HCT116 (cell line): ENCODE measurements at regions not wholly inside any gene's neighbourhood (a gene's known extent, or its start where the extent isn't known, plus 50 kb on each side); places are given as distances from the start of the nearest gene placed in this dataset.

Source experiments
- ATAC-seq: fragments of 200-7000 bp; cut with Tn5 transposase; 2 replicates; pipeline ENCODE4 v1.9.1; 2020; ENCODE audit warnings: mild to moderate bottlenecking, moderate library complexity
- BruUV-seq: library from RNA; stranded (reverse); fragments of 400-500 nt; replicated peaks from 2 replicates; lab custom pipeline; 2021; lab: Mats Ljungman, UMichigan
- CTCF ChIA-PET: fragments of 300-600 bp; sonication (Branson Sonifier 250); formaldehyde crosslinking; loops from one replicate; lab custom pipeline; 2021; ENCODE audit warnings: antibody characterized with exemption; lab: Charles Lee
- POLR2A ChIA-PET: fragments of 300-600, 350-600 bp; sonication (Branson Sonifier 250); formaldehyde crosslinking; loops from one replicate; lab custom pipeline; 2021; ENCODE audit warnings: antibody characterized with exemption; lab: Charles Lee
- RAD21 ChIA-PET, 2 experiments: fragments of 300-600 bp; sonication (Branson Sonifier 250); formaldehyde crosslinking; loops; one replicate each; lab custom pipeline; 2023; ENCODE audit warnings: low total read pairs in 2 of 2; ENCODE audit not compliant: uncharacterized antibody in 2 of 2, unreplicated experiment in 2 of 2, low non-redundant PET in 1 of 2; lab: Charles Lee
- DNase-seq: peaks from one replicate; pipeline ENCODE4 v3.0.0-alpha.2; 2010; ENCODE audit warnings: low read depth, low spot score
- H2AFZ ChIP-seq: fragments of 200-600 bp; shearing (Covaris generic), sonication (generic); 2 replicates; pipeline ENCODE4 v1.6.1; 2017; ENCODE audit warnings: low read depth, mixed run types, mixed read lengths, antibody characterized with exemption, low read length; ENCODE audit not compliant: poor library complexity, severe bottlenecking
- H3K27ac ChIP-seq: 2 replicates; pipeline ENCODE4 v1.5.1; 2012; ENCODE audit warnings: low read depth, low read length
- H3K27me3 ChIP-seq: fragments of 200-600 bp; sonication (generic); 2 replicates; pipeline ENCODE4 v1.6.1; 2016; ENCODE audit warnings: mixed run types, low read length, mixed read lengths; ENCODE audit not compliant: insufficient read depth
- H3K36me3 ChIP-seq, 2 experiments: fragments of 200-500 bp in 1 of 2; fragments of 200-600 bp in 1 of 2; sonication (Bioruptor generic) in 1 of 2; sonication (generic) in 1 of 2; 2 replicates each; pipeline versions ENCODE4 v1.5.1 to v1.6.1; 2014 to 2016; ENCODE audit warnings: low read length in 2 of 2, inconsistent platforms in 1 of 2, mixed read lengths in 1 of 2, mixed run types in 1 of 2; ENCODE audit not compliant: insufficient read depth in 2 of 2, control insufficient read depth in 1 of 2
- H3K4me1 ChIP-seq, 2 experiments: fragments of 200-600 bp in 1 of 2; sonication (generic) in 1 of 2; 2 replicates each; pipeline versions ENCODE4 v1.5.1 to v1.6.1; 2012 to 2017; ENCODE audit warnings: low read length in 2 of 2, inconsistent platforms in 1 of 2, mild to moderate bottlenecking in 1 of 2, mixed read lengths in 1 of 2, mixed run types in 1 of 2, moderate library complexity in 1 of 2; ENCODE audit not compliant: insufficient read depth in 2 of 2, control insufficient read depth in 1 of 2
- H3K4me2 ChIP-seq: fragments of 200-600 bp; sonication (generic); 2 replicates; pipeline ENCODE4 v1.6.1; 2017; ENCODE audit warnings: mixed run types, low read length, mixed read lengths
- H3K4me3 ChIP-seq, 2 experiments: fragments of 200-600 bp in 1 of 2; sonication (generic) in 1 of 2; replicated peaks in 1 of 2; 2 replicates each; pipeline ENCODE4 v1.5.1; 2011 to 2016; ENCODE audit warnings: low read length in 2 of 2, control low read depth in 1 of 2, low read depth in 1 of 2, mild to moderate bottlenecking in 1 of 2, mixed read lengths in 1 of 2, mixed run types in 1 of 2
- H3K79me2 ChIP-seq: fragments of 200-600 bp; sonication (generic); 2 replicates; pipeline ENCODE4 v1.6.1; 2017; ENCODE audit warnings: mild to moderate bottlenecking, mixed run types, low read length, moderate library complexity, mixed read lengths; ENCODE audit not compliant: insufficient read depth
- H3K9ac ChIP-seq: fragments of 200-600 bp; sonication (generic); 2 replicates; pipeline ENCODE4 v1.6.1; 2016; ENCODE audit warnings: low read length, mixed read lengths
- H3K9me2 ChIP-seq: fragments of 200-600 bp; sonication (generic), shearing (Covaris generic); 2 replicates; pipeline ENCODE4 v1.6.1; 2017; ENCODE audit warnings: mixed run types, mild to moderate bottlenecking, moderate library complexity; ENCODE audit not compliant: insufficient read depth
- H3K9me3 ChIP-seq, 2 experiments: fragments of 200-500 bp in 1 of 2; fragments of 200-600 bp in 1 of 2; sonication (Bioruptor generic) in 1 of 2; sonication (generic) in 1 of 2; 2 replicates each; pipeline ENCODE4 v1.6.1; 2014 to 2017; ENCODE audit warnings: low read length in 2 of 2, mixed read lengths in 2 of 2, inconsistent platforms in 1 of 2, low read depth in 1 of 2, mild to moderate bottlenecking in 1 of 2, mixed run types in 1 of 2, moderate library complexity in 1 of 2; ENCODE audit not compliant: control insufficient read depth in 1 of 2, insufficient read depth in 1 of 2
- H4K20me1 ChIP-seq: fragments of 200-600 bp; sonication (generic), shearing (Covaris generic); 2 replicates; pipeline ENCODE4 v1.6.1; 2017; ENCODE audit warnings: mixed run types, mild to moderate bottlenecking, moderate library complexity; ENCODE audit not compliant: insufficient read depth
- ATF3 ChIP-seq: IDR thresholded peaks from 2 replicates; pipeline ENCODE4 v1.6.1; 2012
- CEBPB ChIP-seq: IDR thresholded peaks from 2 replicates; pipeline ENCODE4 v1.6.1; 2012; ENCODE audit warnings: low read depth
- CTCF ChIP-seq, 3 experiments: fragments of 200-600 bp in 1 of 3; sonication (generic) in 1 of 3; IDR thresholded peaks in 2 of 3; conservative IDR thresholded peaks in 1 of 3; 2 replicates each; pipeline ENCODE4 v1.5.1; 2012 to 2017; ENCODE audit warnings: low read depth in 2 of 3, low read length in 2 of 3, antibody characterized with exemption in 1 of 3, borderline replicate concordance in 1 of 3, control low read depth in 1 of 3, mild to moderate bottlenecking in 1 of 3, mixed read lengths in 1 of 3, mixed run types in 1 of 3, moderate library complexity in 1 of 3; ENCODE audit not compliant: insufficient read depth in 1 of 3
- EGR1 ChIP-seq: IDR thresholded peaks from 2 replicates; pipeline ENCODE4 v1.6.1; 2012; ENCODE audit warnings: low read depth
- EZH2 ChIP-seq: fragments of 200-600 bp; sonication (generic); IDR thresholded peaks from 2 replicates; pipeline ENCODE4 v1.6.1; 2017; ENCODE audit warnings: antibody characterized with exemption, mixed run types
- EZH2phosphoT487 ChIP-seq: fragments of 200-600 bp; IDR thresholded peaks from 2 replicates; pipeline ENCODE4 v1.6.1; 2018; ENCODE audit warnings: antibody characterized with exemption, borderline replicate concordance
- FOSL1 ChIP-seq: IDR thresholded peaks from 2 replicates; pipeline ENCODE4 v1.6.1; 2012; ENCODE audit warnings: low read depth
- JUND ChIP-seq: IDR thresholded peaks from 2 replicates; pipeline ENCODE4 v1.6.1; 2012
- MAX ChIP-seq: IDR thresholded peaks from 2 replicates; pipeline ENCODE4 v1.6.1; 2012
- POLR2A ChIP-seq: IDR thresholded peaks from 2 replicates; pipeline ENCODE4 v1.7.0; 2011; ENCODE audit warnings: borderline replicate concordance; ENCODE audit not compliant: insufficient read depth, insufficient read length; ENCODE audit errors: extremely low read depth
- POLR2AphosphoS5 ChIP-seq: IDR thresholded peaks from 2 replicates; pipeline ENCODE4 v1.6.1; 2011; ENCODE audit warnings: mild to moderate bottlenecking, low read depth, low read length, moderate library complexity
- RAD21 ChIP-seq: IDR thresholded peaks from 2 replicates; pipeline ENCODE4 v1.6.1; 2012; ENCODE audit warnings: low read depth, mild to moderate bottlenecking
- REST ChIP-seq: IDR thresholded peaks from 2 replicates; pipeline ENCODE4 v1.6.1; 2012; ENCODE audit warnings: low read depth
- SIN3A ChIP-seq: IDR thresholded peaks from 2 replicates; pipeline ENCODE4 v1.6.1; 2012; ENCODE audit warnings: low read depth
- SP1 ChIP-seq: IDR thresholded peaks from 2 replicates; pipeline ENCODE4 v1.6.1; 2012; ENCODE audit warnings: low read depth
- YY1 ChIP-seq: IDR thresholded peaks from 2 replicates; pipeline ENCODE4 v1.6.1; 2011; ENCODE audit warnings: low read length, low read depth, moderate library complexity, mild to moderate bottlenecking; ENCODE audit not compliant: insufficient replicate concordance; ENCODE audit errors: extremely low read depth
- ZBTB33 ChIP-seq: IDR thresholded peaks from 2 replicates; pipeline ENCODE4 v1.6.1; 2011; ENCODE audit warnings: mild to moderate bottlenecking, low read length, moderate library complexity; ENCODE audit not compliant: insufficient replicate concordance; ENCODE audit errors: extremely low read depth
- ZFX ChIP-seq: fragments of 450-650 bp; IDR thresholded peaks from 2 replicates; pipeline ENCODE4 v1.6.1; 2017
- ZNF274 ChIP-seq: fragments of 200-500 bp; sonication (Bioruptor generic); IDR thresholded peaks from 2 replicates; pipeline ENCODE4 v1.6.1; 2014; ENCODE audit warnings: mild to moderate bottlenecking, low read depth, low read length, inconsistent platforms
- intact Hi-C: fragments of 100-400 bp; cut with micrococcal nuclease; formaldehyde crosslinking; loops from 2 replicates; pipeline ENCODE4 v1.10.0; 2022

GRCh38 chr3:30550246-30550645 lies 56.2 kb upstream of the TGFBR2 start:
- no peak for ATAC-seq
- no peaks in the 10 kb centered on the region for H3K79me2 ChIP-seq
- no peak overlapping the region for H3K27ac ChIP-seq
- BruUV-seq = no TSS peak
- ChIA-PET CTCF (no interaction called here), POLR2A (no interaction called here), RAD21 (no interaction called here)
- no peaks in the 10 kb centered on the region for H3K36me3 ChIP-seq
- no peak for DNase-seq
- H3K9ac ChIP-seq = no peak overlapping the region
- no peaks in the 10 kb centered on the region for H3K9me2 ChIP-seq
- peaks cover 0 to 1% of the 10 kb centered on the region in 2 experiments; a peak in 2 of 4 replicates for H3K4me1 ChIP-seq
- no peak overlapping the region for H3K4me3 ChIP-seq
- intact Hi-C loops = no loop called here
- TF ChIP-seq ZFX (no peak), FOSL1 (no peak), EZH2 (no peak), SP1 (no peak), ATF3 (no peak), EGR1 (no peak), POLR2A (no peak), CEBPB (no peak), YY1 (no peak), REST (no peak), SIN3A (no peak), EZH2phosphoT487 (no peak), RAD21 (no peak), JUND (no peak), ZNF274 (no peak), ZBTB33 (no peak), CTCF (IDR thresholded peaks at IDR 0.05 in 2 of 3, conservative IDR thresholded peaks at IDR 0.05 in 1 of 3; ENCODE audit: borderline replicate concordance in 1 of 3, insufficient read depth in 1 of 3, low read depth in 2 of 3, low read length in 2 of 3) (no peak), POLR2AphosphoS5 (no peak), MAX (no peak)
- no peak overlapping the region for H2AFZ ChIP-seq
- H3K4me2 ChIP-seq = no peak overlapping the region
- no peaks in the 10 kb centered on the region for H3K9me3 ChIP-seq
- H4K20me1 ChIP-seq = no peaks in the 10 kb centered on the region
- H3K27me3 ChIP-seq = no peaks in the 10 kb centered on the region
